Mesenchymal stem cell (in vitro differentiated cells and primary cell): ENCODE measurements at regions not wholly inside any gene's neighbourhood (a gene's known extent, or its start where the extent isn't known, plus 50 kb on each side); places are given as distances from the start of the nearest gene placed in this dataset.

ENCODE experiments used
- DNase-seq: peaks from one replicate; pipeline ENCODE4 v3.0.0-alpha.2; 2013
- H2AFZ ChIP-seq: one replicate; pipeline ENCODE4 v1.6.1; 2013; ENCODE audit warnings: low read depth, mild to moderate bottlenecking, control low read depth, inconsistent platforms, low read length, moderate library complexity
- H2AK5ac ChIP-seq: 2 replicates; pipeline ENCODE4 v1.6.1; 2013; ENCODE audit warnings: low read length, moderate library complexity, mild to moderate bottlenecking, inconsistent platforms; ENCODE audit not compliant: severe bottlenecking
- H2BK120ac ChIP-seq: one replicate; pipeline ENCODE4 v1.6.1; 2013; ENCODE audit warnings: low read depth, mild to moderate bottlenecking, inconsistent platforms, low read length, moderate library complexity
- H2BK12ac ChIP-seq, 2 experiments: one replicate each; pipeline ENCODE4 v1.6.1; 2013; ENCODE audit warnings: inconsistent platforms in 2 of 2, low read length in 2 of 2, mild to moderate bottlenecking in 2 of 2, moderate library complexity in 2 of 2, control low read depth in 1 of 2
- H2BK15ac ChIP-seq: one replicate; pipeline ENCODE4 v1.6.1; 2013; ENCODE audit warnings: mild to moderate bottlenecking, low read depth, inconsistent platforms; ENCODE audit not compliant: poor library complexity, severe bottlenecking
- H2BK5ac ChIP-seq: 2 replicates; pipeline ENCODE4 v1.6.1; 2013; ENCODE audit warnings: low read depth, mild to moderate bottlenecking, low read length, control low read depth, inconsistent platforms; ENCODE audit not compliant: poor library complexity, severe bottlenecking
- H3K14ac ChIP-seq, 2 experiments: one replicate each; pipeline ENCODE4 v1.6.1; 2013; ENCODE audit warnings: inconsistent platforms in 2 of 2, low read length in 2 of 2, control low read depth in 1 of 2, mild to moderate bottlenecking in 1 of 2, moderate library complexity in 1 of 2
- H3K18ac ChIP-seq, 2 experiments: one replicate each; pipeline ENCODE4 v1.6.1; 2013; ENCODE audit warnings: inconsistent platforms in 2 of 2, low read length in 2 of 2, control low read depth in 1 of 2, low read depth in 1 of 2, mild to moderate bottlenecking in 1 of 2
- H3K23ac ChIP-seq, 2 experiments: one replicate each; pipeline ENCODE4 v1.6.1; 2013; ENCODE audit warnings: inconsistent platforms in 2 of 2, low read length in 2 of 2, mild to moderate bottlenecking in 2 of 2, moderate library complexity in 2 of 2, control low read depth in 1 of 2
- H3K27ac ChIP-seq: 2 replicates; pipeline ENCODE4 v1.5.1; 2013; ENCODE audit warnings: mild to moderate bottlenecking, moderate library complexity, low read length, control low read depth, inconsistent platforms; ENCODE audit not compliant: poor library complexity, severe bottlenecking
- H3K27me3 ChIP-seq, 2 experiments: 2 replicates each; pipeline versions ENCODE4 v1.6.1 to v1.7.0; 2013; ENCODE audit warnings: low read length in 2 of 2, mild to moderate bottlenecking in 2 of 2, moderate library complexity in 2 of 2, control low read depth in 1 of 2, inconsistent platforms in 1 of 2; ENCODE audit not compliant: control insufficient read depth in 1 of 2, insufficient read depth in 1 of 2
- H3K36me3 ChIP-seq, 2 experiments: 2 replicates each; pipeline versions ENCODE4 v1.6.1 to v1.7.0; 2013; ENCODE audit warnings: low read length in 2 of 2, control low read depth in 1 of 2, inconsistent platforms in 1 of 2, low read depth in 1 of 2, mild to moderate bottlenecking in 1 of 2; ENCODE audit not compliant: insufficient read depth in 2 of 2, control insufficient read depth in 1 of 2
- H3K4ac ChIP-seq, 2 experiments: one replicate each; pipeline ENCODE4 v1.6.1; 2013; ENCODE audit warnings: inconsistent platforms in 2 of 2, low read length in 2 of 2, mild to moderate bottlenecking in 2 of 2, moderate library complexity in 2 of 2, control low read depth in 1 of 2, low read depth in 1 of 2
- H3K4me1 ChIP-seq: 2 replicates; pipeline ENCODE4 v1.6.1; 2013; ENCODE audit warnings: low read depth, low read length, control low read depth; ENCODE audit not compliant: control insufficient read depth, insufficient read depth
- H3K4me2 ChIP-seq: 2 replicates; pipeline ENCODE4 v1.6.1; 2013; ENCODE audit warnings: low read length, mild to moderate bottlenecking, inconsistent platforms; ENCODE audit not compliant: poor library complexity, severe bottlenecking
- H3K4me3 ChIP-seq, 2 experiments: 2 replicates each; pipeline versions ENCODE4 v1.5.1 to v1.7.0; 2013; ENCODE audit warnings: low read length in 2 of 2, mild to moderate bottlenecking in 2 of 2, control low read depth in 1 of 2, low read depth in 1 of 2; ENCODE audit not compliant: insufficient read depth in 1 of 2
- H3K79me1 ChIP-seq: replicated peaks from 2 replicates; pipeline ENCODE4 v1.6.1; 2013; ENCODE audit warnings: mild to moderate bottlenecking, control low read depth, low read length, inconsistent platforms; ENCODE audit not compliant: poor library complexity, severe bottlenecking
- H3K9ac ChIP-seq: 2 replicates; pipeline ENCODE4 v1.7.0; 2013; ENCODE audit warnings: mild to moderate bottlenecking, low read length, moderate library complexity
- H3K9me3 ChIP-seq: 2 replicates; pipeline ENCODE4 v1.7.0; 2013; ENCODE audit warnings: mild to moderate bottlenecking, low read length; ENCODE audit not compliant: control insufficient read depth
- H4K8ac ChIP-seq: one replicate; pipeline ENCODE4 v1.6.1; 2013; ENCODE audit warnings: inconsistent platforms, mild to moderate bottlenecking, low read length, moderate library complexity
- H4K91ac ChIP-seq: one replicate; pipeline ENCODE4 v1.6.1; 2013; ENCODE audit warnings: mild to moderate bottlenecking, low read length, inconsistent platforms
- WGBS: methylation state at CpG from one replicate; pipeline ENCODE4 v1.1.7; 2013; ENCODE audit warnings: mixed read lengths; 5-methylcytosine and 5-hydroxymethylcytosine counted together

DNA sequence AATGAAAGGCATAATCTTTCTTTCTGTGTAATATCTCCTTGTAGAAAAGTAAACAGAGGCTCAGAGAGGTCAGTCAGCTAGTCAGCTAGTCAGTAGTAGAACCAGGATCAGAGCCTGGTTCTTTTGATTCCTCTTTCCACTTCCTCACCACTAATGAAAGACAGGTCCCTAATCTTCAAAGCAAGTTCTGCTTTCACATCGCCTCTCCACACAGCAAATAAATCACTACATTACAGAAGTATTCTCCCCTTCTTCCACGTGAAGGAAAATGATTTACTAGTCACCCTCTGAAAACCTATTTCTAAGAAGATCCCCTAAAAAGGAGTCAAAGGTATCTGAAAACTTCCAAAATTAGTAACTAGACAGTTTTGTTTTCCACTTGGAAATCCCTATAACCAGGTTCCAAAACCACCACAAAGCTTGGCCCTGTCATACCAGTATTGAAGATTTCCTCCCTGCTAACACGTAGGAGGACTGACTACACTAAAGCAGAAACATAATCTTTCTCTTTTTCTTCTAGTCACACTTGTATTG lies 140.5 kb upstream of the TARS1 start:
- no peak overlapping the region for H4K8ac ChIP-seq
- 35% methylated on average over 3 of the region's 3 CpGs for WGBS
- no peak overlapping the region for H3K4me2 ChIP-seq
- peak overlapping the region; percentile 66 for H3K9ac ChIP-seq
- no peak overlapping the region for H3K14ac ChIP-seq
- H3K4me3 ChIP-seq, result peak overlapping the region in 1 of 2 experiments; percentile 7
- no peak overlapping the region for H3K27ac ChIP-seq
- no peak overlapping the region for H3K23ac ChIP-seq
- H2BK5ac ChIP-seq, result no peak overlapping the region
- no peak for DNase-seq
- H3K4me1 ChIP-seq, result no peaks in the 10 kb centered on the region
- no peak overlapping the region for H2AFZ ChIP-seq
- no peak overlapping the region for H3K4ac ChIP-seq
- no peak overlapping the region for H4K91ac ChIP-seq
- H3K27me3 ChIP-seq, result no peaks in the 10 kb centered on the region
- no peak overlapping the region for H2BK15ac ChIP-seq
- H3K79me1 ChIP-seq, result no peaks in the 10 kb centered on the region
- H3K36me3 ChIP-seq, result no peaks in the 10 kb centered on the region
- no peak overlapping the region for H3K18ac ChIP-seq
- peaks cover 3% of the 10 kb centered on the region for H3K9me3 ChIP-seq
- H2BK120ac ChIP-seq, result no peak overlapping the region
- no peak overlapping the region for H2BK12ac ChIP-seq
- H2AK5ac ChIP-seq, result no peak overlapping the region

GRCh38 chr5:33303579-33304095 lies 137.1 kb upstream of the TARS1 start:
- H2AK5ac ChIP-seq, result no peak overlapping the region
- H3K18ac ChIP-seq, result no peak overlapping the region
- H2BK12ac ChIP-seq, result no peak overlapping the region
- H3K27me3 ChIP-seq, result no peaks in the 10 kb centered on the region
- H3K4me3 ChIP-seq, result no peak overlapping the region
- no peak overlapping the region for H3K9ac ChIP-seq
- no CpG with 5 or more reads among the region's 1 CpG for WGBS
- H3K14ac ChIP-seq, result no peak overlapping the region
- H2AFZ ChIP-seq, result no peak overlapping the region
- H4K91ac ChIP-seq, result no peak overlapping the region
- no peak overlapping the region for H2BK5ac ChIP-seq
- peaks cover 2% of the 10 kb centered on the region for H3K4me1 ChIP-seq
- H3K9me3 ChIP-seq, result peaks cover 3% of the 10 kb centered on the region
- DNase-seq, result no peak
- H3K79me1 ChIP-seq, result no peaks in the 10 kb centered on the region
- H3K27ac ChIP-seq, result no peak overlapping the region
- no peak overlapping the region for H3K4me2 ChIP-seq
- H3K23ac ChIP-seq, result no peak overlapping the region
- H2BK120ac ChIP-seq, result no peak overlapping the region
- no peak overlapping the region for H2BK15ac ChIP-seq
- no peaks in the 10 kb centered on the region for H3K36me3 ChIP-seq
- H4K8ac ChIP-seq, result no peak overlapping the region
- no peak overlapping the region for H3K4ac ChIP-seq

- Histone ChIP-seq H3K18ac (no peak overlapping the region), H3K23ac (no peak overlapping the region), H3K14ac (no peak overlapping the region), H4K8ac (no peak overlapping the region), H2AFZ (no peak overlapping the region), H3K9ac (no peak overlapping the region), H3K4me2 (no peak overlapping the region), H3K36me3 (no peaks in the 10 kb centered on the region), H2AK5ac (no peak overlapping the region), H4K91ac (no peak overlapping the region), H3K79me1 (no peaks in the 10 kb centered on the region), H3K27ac (no peak overlapping the region), H3K4me3 (no peak overlapping the region), H2BK5ac (no peak overlapping the region), H2BK120ac (no peak overlapping the region), H3K4me1 (peaks cover 2% of the 10 kb centered on the region), H3K27me3 (no peaks in the 10 kb centered on the region), H3K4ac (no peak overlapping the region), H2BK15ac (no peak overlapping the region), H3K9me3 (peaks cover 3% of the 10 kb centered on the region), H2BK12ac (no peak overlapping the region)
- WGBS, result 100% methylated on average over 1 of the region's 1 CpG
- DNase-seq, result no peak
These were observed 136.2 kb upstream of the TARS1 start for GRCh38 chr5:33304601-33305000.

DNA sequence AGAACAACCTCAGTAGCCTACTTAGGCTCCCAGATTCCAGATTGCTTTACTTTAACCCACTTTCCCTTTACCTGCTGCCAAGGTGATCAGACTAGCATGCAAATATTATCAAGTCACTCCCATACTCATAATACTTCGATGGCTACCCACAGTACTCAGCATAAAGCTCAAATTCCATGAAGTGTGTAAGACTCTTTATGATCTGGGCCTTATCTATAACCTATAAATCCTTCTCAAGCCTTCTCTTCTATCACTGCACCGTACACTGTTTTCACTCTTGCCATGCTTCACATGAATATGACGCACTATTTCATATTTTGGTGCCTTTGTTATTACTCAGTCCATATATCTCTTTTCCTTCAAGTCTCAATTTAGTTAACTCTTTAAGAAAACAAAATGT lies 135.2 kb upstream of the TARS1 start:
- H2AFZ ChIP-seq, result no peak overlapping the region
- no peak overlapping the region for H3K27ac ChIP-seq
- peaks cover 3% of the 10 kb centered on the region for H3K9me3 ChIP-seq
- H2BK5ac ChIP-seq, result no peak overlapping the region
- DNase-seq, result no peak
- H3K79me1 ChIP-seq, result no peaks in the 10 kb centered on the region
- no peak overlapping the region for H4K91ac ChIP-seq
- H3K4me3 ChIP-seq, result no peak overlapping the region
- H3K36me3 ChIP-seq, result no peaks in the 10 kb centered on the region
- peak overlapping the region in 1 of 2 experiments; percentile 17 for H3K18ac ChIP-seq
- H2BK12ac ChIP-seq, result peak overlapping the region in 1 of 2 experiments; percentile 52
- no peak overlapping the region for H3K23ac ChIP-seq
- no peak overlapping the region for H3K4me2 ChIP-seq
- H3K4ac ChIP-seq, result no peak overlapping the region
- H3K14ac ChIP-seq, result no peak overlapping the region
- H4K8ac ChIP-seq, result no peak overlapping the region
- no peaks in the 10 kb centered on the region for H3K27me3 ChIP-seq
- H2AK5ac ChIP-seq, result no peak overlapping the region
- no peak overlapping the region for H3K9ac ChIP-seq
- H2BK15ac ChIP-seq, result no peak overlapping the region
- WGBS, result 90% methylated on average over 3 of the region's 3 CpGs
- no peak overlapping the region for H2BK120ac ChIP-seq
- H3K4me1 ChIP-seq, result peaks cover 4% of the 10 kb centered on the region
